H54 (cell line): ENCODE measurements at regions not wholly inside any gene's neighbourhood (a gene's known extent, or its start where the extent isn't known, plus 50 kb on each side); places are given as distances from the start of the nearest gene placed in this dataset.
A peak's percentile ranks its signal among the peaks of the same experiment; 100 is the strongest.

Source experiments
- DNase-seq: peaks from one replicate; pipeline ENCODE4 v3.0.0; 2011; ENCODE audit warnings: low spot score, mixed read lengths; ENCODE audit not compliant: insufficient read length
- FAIRE-seq: peaks from 3 replicates; lab custom pipeline; 2011; peaks lifted over from hg19 to GRCh38; lab: Jason Lieb, UNC
- POLR2A ChIP-seq: IDR thresholded peaks from 2 replicates; pipeline ENCODE4 v1.6.1; 2011; ENCODE audit warnings: low read depth, mild to moderate bottlenecking, low read length

- peak; percentile 38 for FAIRE-seq
- peak; percentile 49 for DNase-seq
- no peak for TF ChIP-seq POLR2A
Measured at GRCh38 chr6:2497922-2498623, 252.6 kb downstream of the MYLK4 start.

GRCh38 chr6:2496291-2496690 is 250.9 kb upstream of the GMDS start:
- FAIRE-seq, result no peak
- TF ChIP-seq POLR2A, result no peak
- no peak for DNase-seq

- no peak for TF ChIP-seq POLR2A
- FAIRE-seq (no peak), DNase-seq (no peak)
Measured at GRCh38 chr6:2492686-2493523, 247.5 kb upstream of the GMDS start.

- no peak for FAIRE-seq
- no peak for DNase-seq
- TF ChIP-seq POLR2A, result no peak
Measured at GRCh38 chr6:2491137-2491536, 245.7 kb upstream of the GMDS start.

GRCh38 chr6:2488578-2488977 is 243.2 kb upstream of the GMDS start:
- FAIRE-seq, result no peak
- DNase-seq, result no peak
- no peak for TF ChIP-seq POLR2A

- TF ChIP-seq POLR2A, result no peak
- DNase-seq (no peak), FAIRE-seq (no peak)
Measured at GRCh38 chr6:2485116-2485515, 239.7 kb upstream of the GMDS start.

- FAIRE-seq, result no peak
- no peak for TF ChIP-seq POLR2A
- DNase-seq, result no peak
Measured at GRCh38 chr6:2482773-2483172, 237.4 kb upstream of the GMDS start.

- DNase-seq (no peak), FAIRE-seq (no peak)
- no peak for TF ChIP-seq POLR2A
Measured at GRCh38 chr6:2481307-2481706, 235.9 kb upstream of the GMDS start.

- FAIRE-seq, result no peak
- DNase-seq, result no peak
- no peak for TF ChIP-seq POLR2A
Measured at GRCh38 chr6:2480267-2480966, 235.0 kb upstream of the GMDS start.

- TF ChIP-seq POLR2A, result no peak
- DNase-seq (no peak), FAIRE-seq (no peak)
Measured at GRCh38 chr6:2478200-2478599, 232.8 kb upstream of the GMDS start.

GRCh38 chr6:2477666-2478065 is 232.3 kb upstream of the GMDS start:
- no peak for FAIRE-seq
- no peak for DNase-seq
- no peak for TF ChIP-seq POLR2A

GRCh38 chr6:2477250-2477649 is 231.8 kb upstream of the GMDS start:
- DNase-seq, result no peak
- no peak for TF ChIP-seq POLR2A
- FAIRE-seq, result no peak

- DNase-seq (no peak), FAIRE-seq (no peak)
- no peak for TF ChIP-seq POLR2A
Measured at GRCh38 chr6:2476376-2476775, 231.0 kb upstream of the GMDS start.

- FAIRE-seq (no peak), DNase-seq (no peak)
- no peak for TF ChIP-seq POLR2A
Measured at GRCh38 chr6:2471472-2471871, 226.1 kb upstream of the GMDS start.
